ENCODE measurements at regions not wholly inside any gene's neighbourhood (a gene's known extent, or its start where the extent isn't known, plus 50 kb on each side); places are given as distances from the start of the nearest gene placed in this dataset.

DNA sequence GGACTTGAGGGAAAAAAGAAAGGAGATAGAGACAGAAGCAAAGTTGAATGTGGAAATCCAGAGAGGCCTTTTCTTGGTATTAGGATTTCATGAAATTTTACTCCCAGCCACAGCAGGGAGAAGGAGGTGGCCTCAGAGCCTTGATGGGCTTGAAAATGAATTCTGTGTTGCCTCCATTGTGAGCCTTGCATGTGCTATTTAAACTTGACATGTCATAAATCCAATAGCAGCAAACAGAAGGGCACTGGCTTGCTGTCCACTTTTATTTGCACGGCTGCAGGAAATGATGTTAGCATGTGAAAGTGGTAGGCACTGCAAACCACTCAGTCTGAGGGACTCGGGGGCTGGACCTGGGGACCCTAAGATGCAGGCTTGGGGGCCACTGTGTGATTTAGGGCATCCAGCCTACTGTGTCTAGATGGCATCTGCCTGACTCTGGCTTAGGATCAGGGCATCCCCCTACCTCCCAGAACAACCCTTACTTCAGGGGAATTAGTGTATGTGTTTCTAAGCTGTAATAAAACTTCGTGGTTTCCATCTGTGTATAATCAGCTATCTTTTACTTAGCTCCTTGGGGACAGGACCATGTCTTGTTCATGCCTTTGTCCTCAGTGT, 139.1 kb upstream of the SKOR2 start:
- Histone ChIP-seq H3K36me3 (ENCODE audit: low read depth) (no peaks in the 10 kb centered on the region), H3K79me2 (ENCODE audit: low read depth) (no peaks in the 10 kb centered on the region), H3K4me2 (no peak overlapping the region), H3K27me3 (ENCODE audit: insufficient read depth, low read depth) (peaks cover 19% of the 10 kb centered on the region; the same call in 1 of the 2 replicates), H3K9me3 (ENCODE audit: insufficient read depth, low read depth) (no peaks in the 10 kb centered on the region), H4K20me1 (ENCODE audit: insufficient read depth) (no peaks in the 10 kb centered on the region), H3K4me1 (replicated peaks; ENCODE audit: insufficient read depth) (no peaks in the 10 kb centered on the region), H3K27ac (no peak overlapping the region), H2AFZ (no peak overlapping the region), H3F3A (ENCODE audit: insufficient read depth, low read depth) (no peaks in the 10 kb centered on the region), H3K9me2 (ENCODE audit: insufficient read depth) (no peaks in the 10 kb centered on the region), H3K4me3 (no peak overlapping the region)
- BruUV-seq (replicated peaks): no TSS peak
- TF ChIP-seq EZH2 (IDR thresholded peaks at IDR 0.05; ENCODE audit: low read depth) (no peak), CTCF (conservative IDR thresholded peaks at IDR 0.05) (no peak)
- CTCF ChIA-PET: no interaction called here
- intact Hi-C loops (cut with micrococcal nuclease; ENCODE audit: unreplicated experiment): no loop called here
- DNase-seq: no peak
- POLR2A ChIA-PET (ENCODE audit: unreplicated experiment): no interaction called here

DNA sequence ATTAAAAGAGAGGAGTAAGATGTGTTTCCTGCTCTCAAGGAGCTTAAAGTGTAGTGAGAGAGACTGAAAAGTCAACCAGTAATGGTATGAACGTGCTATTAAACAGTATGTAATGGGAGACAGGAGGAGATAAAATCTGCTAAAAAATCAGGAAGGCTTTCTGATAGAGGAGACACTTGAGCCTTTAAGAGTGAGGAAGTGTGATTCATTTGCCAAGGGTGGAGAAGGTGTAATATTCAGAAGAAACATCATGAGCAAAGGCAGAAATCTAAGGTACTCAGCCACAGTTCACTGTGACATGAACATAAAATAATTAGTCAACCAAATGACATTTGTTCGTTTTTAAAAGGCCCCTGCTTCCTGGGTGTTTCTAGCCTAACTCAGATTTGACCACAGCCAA, 137.8 kb upstream of the SKOR2 start:
- H3K36me3 ChIP-seq (ENCODE audit: low read depth): no peaks in the 10 kb centered on the region
- H3K4me1 ChIP-seq (replicated peaks; ENCODE audit: insufficient read depth): no peaks in the 10 kb centered on the region
- H3K27ac ChIP-seq: no peak overlapping the region
- H3K9me2 ChIP-seq (ENCODE audit: insufficient read depth): no peaks in the 10 kb centered on the region
- H3K4me2 ChIP-seq: no peak overlapping the region
- H3K9me3 ChIP-seq (ENCODE audit: insufficient read depth, low read depth): no peaks in the 10 kb centered on the region
- no peak overlapping the region for H3K4me3 ChIP-seq
- H2AFZ ChIP-seq: no peak overlapping the region
- H3K27me3 ChIP-seq (ENCODE audit: insufficient read depth, low read depth): peaks cover 16% of the 10 kb centered on the region; the same call in 1 of the 2 replicates
- H3K79me2 ChIP-seq (ENCODE audit: low read depth): no peaks in the 10 kb centered on the region
- TF ChIP-seq EZH2 (IDR thresholded peaks at IDR 0.05; ENCODE audit: low read depth): no peak
- no peak for TF ChIP-seq CTCF (conservative IDR thresholded peaks at IDR 0.05)
- DNase-seq: no peak
- no peaks in the 10 kb centered on the region for H4K20me1 ChIP-seq (ENCODE audit: insufficient read depth)
- no TSS peak for BruUV-seq (replicated peaks)
- ChIA-PET CTCF (no interaction called here), POLR2A (ENCODE audit: unreplicated experiment) (no interaction called here)
- no peaks in the 10 kb centered on the region for H3F3A ChIP-seq (ENCODE audit: insufficient read depth, low read depth)
- intact Hi-C loops (cut with micrococcal nuclease; ENCODE audit: unreplicated experiment): no loop called here

DNA sequence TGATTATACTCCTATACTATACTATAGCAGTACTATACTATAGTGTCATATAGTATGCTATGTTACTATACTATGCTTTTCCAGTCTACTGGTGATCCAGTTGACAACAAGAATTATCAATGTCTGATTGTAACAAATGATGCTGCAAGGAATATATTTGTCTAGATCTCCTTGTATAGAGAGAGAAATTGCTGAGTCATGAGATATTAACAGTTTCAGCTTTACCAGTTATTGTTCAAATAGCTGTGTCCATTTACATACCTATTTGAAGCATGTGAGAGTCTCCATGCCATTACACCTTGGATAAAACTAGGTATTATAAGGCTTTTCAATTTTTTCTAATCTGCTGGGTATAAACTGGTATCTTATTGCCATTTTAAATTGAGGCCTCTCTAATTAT, 136.4 kb upstream of the SKOR2 start:
- Histone ChIP-seq H3K4me3 (no peak overlapping the region), H2AFZ (no peak overlapping the region), H3F3A (ENCODE audit: insufficient read depth, low read depth) (no peaks in the 10 kb centered on the region), H4K20me1 (ENCODE audit: insufficient read depth) (no peaks in the 10 kb centered on the region), H3K36me3 (ENCODE audit: low read depth) (no peaks in the 10 kb centered on the region), H3K27ac (no peak overlapping the region), H3K9me3 (ENCODE audit: insufficient read depth, low read depth) (no peaks in the 10 kb centered on the region), H3K4me1 (replicated peaks; ENCODE audit: insufficient read depth) (no peaks in the 10 kb centered on the region), H3K79me2 (ENCODE audit: low read depth) (no peaks in the 10 kb centered on the region), H3K9me2 (ENCODE audit: insufficient read depth) (no peaks in the 10 kb centered on the region), H3K27me3 (ENCODE audit: insufficient read depth, low read depth) (peaks cover 6% of the 10 kb centered on the region; the same call in 1 of the 2 replicates), H3K4me2 (no peak overlapping the region)
- TF ChIP-seq EZH2 (IDR thresholded peaks at IDR 0.05; ENCODE audit: low read depth) (no peak), CTCF (conservative IDR thresholded peaks at IDR 0.05) (no peak)
- DNase-seq: no peak
- CTCF ChIA-PET: no interaction called here
- BruUV-seq (replicated peaks): no TSS peak
- intact Hi-C loops (cut with micrococcal nuclease; ENCODE audit: unreplicated experiment): no loop called here
- POLR2A ChIA-PET (ENCODE audit: unreplicated experiment): no interaction called here
